Left cardiac atrium (tissue), 4 donors: ENCODE measurements at regions not wholly inside any gene's neighbourhood (a gene's known extent, or its start where the extent isn't known, plus 50 kb on each side); places are given as distances from the start of the nearest gene placed in this dataset.

Source experiments
- ATAC-seq, 2 donors: fragments of 200-7000 bp; cut with Tn5 transposase; one replicate each; pipeline ENCODE4 v1.9.1; 2020; ENCODE audit warnings: mild to moderate bottlenecking in 2 of 2, moderate library complexity in 2 of 2
- DNase-seq: peaks from one replicate; pipeline ENCODE4 v3.0.0-alpha.2; 2020
- intact Hi-C, 2 donors: fragments of 100-400 bp; cut with DNase I; formaldehyde crosslinking; loops; one replicate each; pipeline versions ENCODE4 v1.14.1 to v1.15.1; 2022 to 2023
- donor health status: DM: no; HTN: yes; CAD: no.
- donor health status: DM: no; HTN: yes; CAD: no; lungs with severe emphysema.
- donor health status: DM: yes; HTN: yes; CAD: no.
- donor health status: Dilated cardiomyopathy.

DNA sequence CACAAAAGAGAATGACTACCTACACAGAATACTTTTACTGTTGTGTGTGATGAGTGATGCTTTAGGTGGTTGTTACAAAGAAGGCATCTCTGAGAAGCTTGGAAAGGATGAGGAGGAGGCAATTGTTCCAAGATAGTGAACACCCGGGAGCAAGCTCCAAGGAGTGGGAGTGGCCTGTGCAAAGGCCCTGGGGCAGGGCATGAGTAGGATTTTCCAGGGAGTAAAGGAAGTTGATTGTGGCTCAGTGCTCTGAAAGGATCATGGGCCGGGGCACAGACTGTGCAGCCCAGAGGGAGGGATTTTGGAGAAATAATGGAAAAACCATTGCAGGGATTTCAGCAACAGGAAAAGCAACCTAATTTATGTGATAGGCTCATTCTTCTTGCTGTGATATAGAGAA is 264.3 kb downstream of the CDH26 start:
- no peak for ATAC-seq
- intact Hi-C loops = no loop called here
- DNase-seq = no peak

DNA sequence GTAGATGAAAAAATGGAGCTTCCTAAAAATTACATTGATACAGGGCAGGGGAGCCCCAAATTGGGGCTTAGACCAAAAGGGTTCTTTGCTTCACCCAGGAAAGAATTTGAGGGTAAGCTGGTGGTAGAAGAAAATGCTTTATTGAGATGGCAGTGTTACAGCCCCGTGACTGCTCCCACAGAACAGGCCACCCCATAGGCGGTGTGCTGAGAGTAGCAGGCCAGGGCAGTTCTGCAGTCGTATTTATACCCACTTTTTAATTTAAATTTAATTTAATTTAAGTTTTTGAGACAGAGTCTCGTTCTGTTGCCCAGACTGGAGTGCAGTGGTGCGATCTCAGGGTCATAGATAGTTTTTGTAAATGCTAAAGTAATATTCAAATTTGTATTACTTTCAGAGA is 265.0 kb downstream of the CDH26 start:
- intact Hi-C loops = no loop called here
- ATAC-seq = no peak

DNA sequence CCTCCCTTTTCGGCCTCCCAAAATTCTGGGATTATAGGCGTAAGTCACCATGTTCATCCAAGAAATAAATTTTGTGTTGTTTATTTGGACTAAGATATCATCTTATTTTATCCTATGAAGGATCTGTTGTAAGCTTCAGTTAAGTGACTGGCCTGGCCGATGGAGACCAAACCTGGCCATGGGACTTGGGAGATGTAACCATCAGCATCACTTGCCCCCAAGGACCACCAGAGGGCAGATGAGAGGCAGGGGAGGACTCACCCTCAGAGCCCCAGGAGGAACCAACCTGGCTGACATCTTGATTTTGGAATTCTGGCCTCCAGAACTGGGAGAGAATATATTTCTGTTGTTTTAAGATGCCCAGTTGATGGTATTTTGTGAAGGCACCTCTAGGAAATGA is 266.7 kb downstream of the CDH26 start:
- DNase-seq (no peak), ATAC-seq (no peak)
- intact Hi-C loops = no loop called here

More for the DNA sequence above, 265.0 kb downstream of the CDH26 start:
- DNase-seq = no peak

DNA sequence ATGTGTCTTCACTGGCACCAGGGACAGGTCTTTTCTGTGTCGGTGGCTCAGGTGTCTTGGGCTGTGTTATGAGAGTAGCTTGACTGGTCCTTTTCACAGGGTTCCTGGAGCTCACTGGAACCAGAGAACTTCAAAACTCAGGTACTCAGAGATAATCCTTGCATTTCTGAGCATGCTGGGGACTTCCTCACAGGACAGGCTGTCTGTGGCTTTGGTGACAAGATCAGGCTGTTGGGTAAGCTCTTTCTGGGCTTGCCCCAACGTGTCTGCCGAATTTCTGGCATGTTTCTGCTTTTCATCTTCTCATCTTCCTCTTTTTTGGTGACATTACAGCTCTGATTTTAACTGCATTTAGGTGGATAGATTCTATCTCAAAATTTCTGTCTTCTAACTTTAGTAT is 270.0 kb downstream of the CDH26 start:
- no peak for DNase-seq
- intact Hi-C loops = no loop called here
- ATAC-seq = peak in 1 of 2 donors; percentile 35

DNA sequence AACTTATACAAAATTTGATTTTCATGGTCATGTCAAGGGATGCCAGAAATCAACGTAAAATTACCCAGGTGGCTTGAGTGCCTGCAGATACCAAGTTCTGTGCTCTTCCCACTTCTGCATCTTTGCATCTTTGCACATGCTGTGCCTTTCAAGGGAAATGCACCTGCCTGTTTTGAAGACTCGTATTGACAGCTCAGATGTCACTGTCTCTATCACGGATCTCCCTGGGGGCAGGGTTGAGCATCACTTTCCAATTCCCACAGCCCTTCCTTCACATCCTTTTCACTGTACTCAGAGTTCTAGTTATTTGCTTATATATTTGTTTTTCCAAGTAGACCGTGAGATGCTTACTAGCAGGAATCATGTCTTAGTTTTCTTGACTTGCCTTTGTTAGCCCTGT is 274.2 kb downstream of the CDH26 start:
- no peak for ATAC-seq
- DNase-seq = no peak
- intact Hi-C loops = no loop called here

DNA sequence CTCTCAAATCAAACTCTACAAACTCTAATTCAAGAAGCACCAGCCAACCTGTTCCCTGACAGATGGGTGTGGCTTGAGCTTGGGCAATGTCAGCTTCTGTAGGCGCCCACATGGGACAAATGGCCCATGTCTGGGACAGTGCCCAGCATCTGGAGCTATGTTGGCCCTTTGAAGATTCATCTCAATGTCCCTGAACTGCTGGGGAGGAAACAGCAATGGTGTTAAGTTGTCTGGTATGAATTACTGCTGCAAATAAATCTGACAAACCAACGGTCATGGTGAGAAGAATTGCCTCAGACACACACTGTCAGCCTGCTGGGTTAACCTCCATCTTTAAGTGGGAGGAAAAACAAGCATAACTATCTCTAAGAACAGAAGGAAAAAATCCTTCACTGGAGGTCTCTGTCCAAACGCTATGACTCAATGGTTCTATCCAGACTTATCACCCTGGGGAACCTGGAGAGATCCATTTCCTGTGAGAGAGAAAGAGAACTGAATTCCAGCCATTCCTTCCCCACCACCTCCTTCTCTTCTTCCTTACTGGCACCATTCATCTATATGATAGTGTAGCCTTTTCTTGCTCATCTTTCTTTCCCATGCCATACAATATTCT is 274.9 kb downstream of the CDH26 start:
- DNase-seq = no peak
- ATAC-seq = no peak
- intact Hi-C loops = no loop called here

DNA sequence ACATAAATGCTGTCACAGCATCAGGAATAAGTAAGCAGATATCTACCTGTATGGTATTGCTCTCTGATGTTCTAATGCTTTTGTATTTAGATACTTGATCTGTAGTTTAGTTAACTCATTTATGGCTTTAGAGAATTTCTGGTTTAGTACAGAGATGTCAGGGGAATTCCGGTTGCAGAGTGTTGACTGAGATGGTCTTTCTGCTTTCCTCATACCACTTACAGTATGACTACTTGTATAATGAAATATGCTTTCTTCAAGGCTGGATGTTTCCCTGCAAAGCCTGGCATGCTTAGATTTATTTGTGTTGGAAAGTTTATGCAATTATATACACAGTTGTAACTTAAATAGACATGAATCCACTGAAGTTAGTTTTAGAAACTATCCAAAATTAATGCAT is 278.4 kb downstream of the CDH26 start:
- intact Hi-C loops = no loop called here
- no peak for ATAC-seq
- no peak for DNase-seq

DNA sequence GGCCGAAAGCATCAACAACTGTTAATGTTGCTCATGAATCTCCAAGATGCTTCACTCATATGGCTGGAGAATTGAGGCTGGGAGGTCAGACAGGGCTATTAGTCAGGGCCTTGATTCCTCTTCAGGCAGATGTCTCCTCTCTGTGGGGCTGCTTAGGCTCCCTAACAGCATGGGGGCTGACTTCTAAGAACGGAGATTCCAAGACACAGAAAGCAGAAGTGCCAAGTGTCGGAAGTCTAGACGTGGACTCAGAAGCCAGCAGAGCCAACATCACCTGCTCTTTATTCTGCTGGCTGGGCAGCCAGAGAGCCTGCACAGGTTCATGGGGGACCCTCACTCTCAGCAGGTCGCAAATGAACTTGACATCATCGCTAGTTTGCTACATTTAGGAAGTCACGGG is 279.8 kb downstream of the CDH26 start:
- DNase-seq (no peak), ATAC-seq (no peak)
- intact Hi-C loops = no loop called here

DNA sequence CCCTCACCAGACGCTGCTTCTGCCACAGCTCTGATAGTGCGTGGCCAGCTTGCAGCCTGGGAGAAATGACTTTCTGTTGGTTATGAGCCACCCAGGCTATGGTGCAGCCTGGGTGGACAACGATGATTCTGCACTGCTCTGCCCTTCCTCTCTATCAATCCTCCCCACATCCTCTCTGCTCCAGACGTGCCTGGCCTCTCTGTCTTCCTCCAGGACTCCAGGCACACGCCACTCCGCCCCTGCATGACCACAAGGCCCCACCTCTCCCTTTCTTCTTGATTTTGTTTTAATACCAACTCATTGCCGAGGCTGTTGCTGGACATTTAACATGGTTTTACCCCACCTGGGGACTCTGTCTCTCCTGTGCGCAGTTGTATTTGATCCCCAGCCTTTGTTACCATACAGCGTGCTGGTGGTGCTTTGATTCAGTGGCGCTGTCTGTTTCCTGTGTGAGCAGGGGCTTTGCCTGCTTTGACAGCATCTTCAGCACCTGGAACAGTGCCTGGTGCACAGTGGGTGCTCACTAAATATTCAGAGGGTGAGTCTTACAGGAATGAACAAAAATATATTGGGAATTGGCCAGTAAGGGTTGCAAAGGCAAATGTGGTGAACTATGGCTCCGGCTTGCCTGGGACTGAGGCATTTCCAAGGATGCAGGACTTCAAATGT is 280.9 kb downstream of the CDH26 start:
- intact Hi-C loops = no loop called here
- ATAC-seq = no peak

DNA sequence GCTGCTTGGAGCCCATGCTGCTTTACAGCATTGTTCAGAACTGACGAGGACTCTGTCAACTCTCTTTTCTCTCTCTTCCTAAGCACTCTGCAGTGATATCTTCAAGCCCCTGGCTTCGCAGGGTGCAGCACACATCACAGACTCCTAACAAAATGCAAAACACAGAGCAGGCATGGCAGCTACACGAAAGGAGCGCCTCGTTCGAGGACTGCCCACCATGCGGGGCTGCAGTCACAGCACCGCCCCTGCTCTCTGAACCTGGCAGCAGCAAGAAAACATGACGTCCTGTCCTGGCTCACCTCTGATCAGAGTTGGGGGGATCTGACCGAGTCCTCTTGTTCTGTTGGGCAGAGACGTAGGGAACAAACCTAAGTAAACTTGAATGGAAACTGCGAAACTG is 281.7 kb downstream of the CDH26 start:
- no peak for ATAC-seq
- DNase-seq = no peak
- intact Hi-C loops = no loop called here

More for the DNA sequence above, 280.9 kb downstream of the CDH26 start:
- no peak for DNase-seq

DNA sequence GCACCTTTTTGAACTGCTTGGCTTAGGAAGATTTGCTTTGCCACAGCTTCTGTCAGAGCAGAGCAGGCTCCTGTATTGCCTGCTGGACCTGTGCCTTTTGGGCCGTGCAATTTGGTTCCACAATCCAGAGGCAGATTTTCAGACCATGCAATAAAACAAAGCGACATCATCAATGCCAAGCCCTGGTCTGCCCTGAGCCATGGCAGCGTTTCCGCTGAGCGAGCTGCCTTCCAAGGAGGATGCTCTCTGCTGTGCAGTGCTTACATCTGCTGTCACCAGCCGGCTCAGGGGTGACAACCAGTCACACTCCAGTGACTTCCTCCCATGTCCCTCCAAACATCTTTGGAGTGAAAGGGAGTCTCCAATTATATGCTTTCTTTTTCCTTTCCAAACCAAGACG is 282.2 kb downstream of the CDH26 start:
- intact Hi-C loops = no loop called here
- no peak for ATAC-seq

DNA sequence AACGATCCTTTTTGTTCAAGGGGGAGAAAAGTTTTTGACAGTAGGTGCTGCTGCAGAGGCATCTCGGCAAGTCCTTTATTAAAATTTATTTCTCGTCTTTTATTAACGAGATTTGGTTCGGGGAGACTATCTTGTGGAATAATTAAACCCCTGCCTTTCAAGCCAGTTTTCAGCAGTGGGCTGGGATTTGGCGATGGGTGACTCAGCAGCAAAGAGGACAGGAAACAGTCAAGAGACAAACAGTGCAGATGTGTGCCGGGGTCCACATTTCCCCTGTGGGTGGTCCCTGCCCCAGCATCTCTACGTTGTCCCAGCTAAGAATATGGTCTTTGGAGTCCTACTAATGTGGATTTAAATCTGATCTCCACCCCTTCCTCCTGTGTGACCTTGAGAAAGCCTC is 282.8 kb downstream of the CDH26 start:
- DNase-seq (no peak), ATAC-seq (no peak)
- intact Hi-C loops = no loop called here

More for the DNA sequence above, 282.2 kb downstream of the CDH26 start:
- DNase-seq = no peak

DNA sequence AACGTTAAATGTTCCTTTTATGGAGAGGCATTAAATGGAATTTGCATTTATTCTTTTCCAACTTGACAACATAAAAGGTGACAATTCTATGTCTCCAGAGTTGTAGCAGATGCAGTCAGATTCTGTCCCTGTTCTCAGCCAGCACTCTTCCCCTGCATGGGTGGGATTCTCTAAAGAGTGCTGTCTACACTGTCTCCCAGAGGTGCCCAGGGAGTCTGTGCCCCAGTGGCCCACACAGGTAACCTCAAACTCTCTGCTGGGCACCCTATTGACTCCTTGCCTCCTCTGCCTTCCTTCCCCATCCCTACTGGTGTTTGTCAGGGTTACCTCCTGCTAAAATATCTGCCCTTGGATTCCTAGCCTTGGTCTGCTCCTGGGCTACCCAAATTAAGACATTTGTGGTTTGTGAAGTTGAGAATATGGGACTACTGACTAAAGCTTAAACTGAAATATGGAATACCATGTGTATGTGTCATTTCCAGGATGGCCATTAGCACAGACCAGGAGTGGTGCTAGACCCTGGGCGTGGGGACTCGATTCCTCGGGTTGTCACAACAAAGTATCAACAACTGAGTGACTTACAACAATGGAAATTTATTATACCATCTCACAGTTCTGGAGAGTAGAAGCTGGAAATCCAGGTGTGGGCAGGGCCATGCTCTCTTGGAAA is 284.7 kb downstream of the CDH26 start:
- DNase-seq = no peak
- no peak for ATAC-seq
- intact Hi-C loops = no loop called here

DNA sequence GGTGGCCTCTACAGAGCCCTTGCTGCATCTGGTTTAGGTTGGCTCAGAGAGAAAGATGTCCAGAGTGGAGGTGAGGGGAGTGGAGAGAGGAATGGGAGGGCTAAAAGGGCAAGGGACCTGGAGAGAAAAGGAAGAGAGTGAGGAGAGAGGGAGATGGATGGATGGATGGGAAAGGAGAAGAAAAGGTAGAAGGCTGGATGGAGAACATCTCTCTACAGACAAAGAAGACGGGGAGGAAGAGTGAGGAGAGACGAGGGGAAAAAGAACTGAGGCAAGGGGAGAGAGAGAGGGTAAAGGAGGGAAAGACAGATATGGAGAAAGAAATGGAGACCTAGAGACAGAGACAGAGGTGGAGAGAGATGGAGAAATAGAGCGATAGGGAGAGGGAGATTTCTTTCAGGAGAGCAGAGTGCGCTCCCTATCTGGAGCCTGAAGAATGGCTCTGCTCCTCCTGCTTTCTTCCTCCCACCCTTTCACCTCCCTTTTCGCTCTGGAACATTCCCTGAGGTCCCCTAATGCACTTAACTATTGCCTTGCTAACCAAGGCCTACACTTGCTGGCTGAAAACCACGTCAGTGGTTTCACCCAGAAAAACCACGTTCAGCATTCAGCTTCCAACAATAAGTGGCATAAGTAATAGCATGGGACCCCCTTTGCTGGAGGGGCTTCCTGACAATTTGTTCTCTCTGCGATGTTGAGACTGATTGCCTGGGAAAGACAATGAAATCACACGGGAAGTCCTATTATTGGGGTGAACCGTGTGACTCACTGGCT is 286.3 kb downstream of the CDH26 start:
- ATAC-seq = no peak
- intact Hi-C loops = no loop called here
- DNase-seq = no peak

DNA sequence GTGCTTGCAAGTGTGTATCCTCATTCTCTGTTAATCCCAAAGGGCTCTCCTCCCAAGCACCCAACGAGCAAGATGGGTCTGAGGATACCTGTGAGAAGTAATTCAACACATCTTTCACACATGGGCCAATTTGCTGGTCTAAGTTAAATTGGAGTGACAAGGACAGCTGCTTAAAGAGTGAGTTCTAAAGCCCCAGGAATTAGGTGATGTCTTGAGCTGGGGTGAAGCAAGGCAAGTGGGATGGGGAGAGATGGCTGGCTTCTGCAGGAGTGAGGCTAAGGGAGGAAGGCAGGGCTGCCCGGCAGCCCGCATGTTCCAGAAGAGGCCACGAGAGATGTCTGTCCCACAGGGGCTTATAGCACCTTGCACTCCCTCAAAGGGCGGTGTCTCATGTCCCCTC is 288.5 kb downstream of the CDH26 start:
- intact Hi-C loops = no loop called here
- no peak for DNase-seq
- no peak for ATAC-seq

DNA sequence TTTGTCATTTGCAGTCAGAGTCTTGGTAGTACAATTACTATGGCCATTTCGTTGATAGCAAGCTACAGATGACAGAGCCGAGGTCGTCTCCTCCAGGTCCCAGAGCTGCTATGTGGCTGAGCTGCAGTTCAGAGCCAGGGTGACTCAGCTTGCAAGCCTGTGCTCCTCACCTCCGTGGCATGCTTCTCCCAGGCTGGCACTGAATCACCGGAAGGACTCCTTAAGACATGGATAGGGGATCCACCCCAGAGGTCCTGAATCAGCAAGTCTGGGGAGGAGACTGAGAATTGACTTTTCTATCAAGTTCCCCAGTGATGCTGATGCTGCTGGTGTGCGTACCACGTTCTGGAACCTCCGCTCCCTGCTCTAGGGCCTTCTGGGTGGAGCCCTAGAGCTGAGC is 291.2 kb downstream of the CDH26 start:
- DNase-seq (no peak), ATAC-seq (peak in 1 of 2 donors; percentile 86)
- intact Hi-C loops = no loop called here

DNA sequence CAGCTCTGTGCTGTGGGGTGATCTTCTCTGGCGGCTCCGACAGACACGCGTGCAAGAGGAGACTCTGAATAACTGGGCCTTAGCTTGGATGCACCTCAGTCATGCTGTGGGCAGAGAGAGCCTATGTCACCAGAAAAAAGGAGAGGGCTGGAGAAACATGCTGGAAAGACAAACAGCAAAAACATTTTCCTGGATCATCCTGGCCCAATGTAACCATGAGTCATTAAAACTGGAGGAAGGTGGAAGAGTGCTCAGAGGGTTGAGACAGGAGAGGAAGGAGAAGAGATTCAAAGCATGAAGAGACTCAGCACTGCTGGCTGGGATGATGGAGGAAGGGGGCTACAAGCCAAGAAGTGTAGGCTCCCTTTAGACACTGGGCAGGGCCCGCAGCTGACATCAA is 292.0 kb downstream of the CDH26 start:
- intact Hi-C loops = no loop called here
- DNase-seq (no peak), ATAC-seq (no peak)

DNA sequence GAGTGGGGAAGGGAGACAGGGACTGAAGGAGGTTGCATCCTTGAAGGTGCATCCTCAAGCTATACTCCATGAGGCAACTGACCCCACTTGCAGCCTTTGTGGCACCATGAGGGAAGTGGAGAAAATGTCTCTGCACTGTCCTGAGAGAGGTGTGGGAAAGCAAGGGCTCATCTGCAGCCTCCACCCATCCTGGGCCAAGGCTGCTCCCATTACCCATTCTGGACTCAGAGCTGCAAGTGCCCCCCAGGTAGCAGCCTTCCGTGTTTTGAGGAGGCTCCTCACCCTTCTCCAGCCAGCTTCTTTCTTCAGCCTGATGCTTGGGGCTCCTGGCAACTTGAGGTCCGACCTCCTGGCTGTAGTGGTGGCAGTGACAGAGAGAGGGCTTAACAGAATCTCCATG is 294.6 kb downstream of the CDH26 start:
- no peak for ATAC-seq
- DNase-seq = no peak
- intact Hi-C loops = no loop called here

DNA sequence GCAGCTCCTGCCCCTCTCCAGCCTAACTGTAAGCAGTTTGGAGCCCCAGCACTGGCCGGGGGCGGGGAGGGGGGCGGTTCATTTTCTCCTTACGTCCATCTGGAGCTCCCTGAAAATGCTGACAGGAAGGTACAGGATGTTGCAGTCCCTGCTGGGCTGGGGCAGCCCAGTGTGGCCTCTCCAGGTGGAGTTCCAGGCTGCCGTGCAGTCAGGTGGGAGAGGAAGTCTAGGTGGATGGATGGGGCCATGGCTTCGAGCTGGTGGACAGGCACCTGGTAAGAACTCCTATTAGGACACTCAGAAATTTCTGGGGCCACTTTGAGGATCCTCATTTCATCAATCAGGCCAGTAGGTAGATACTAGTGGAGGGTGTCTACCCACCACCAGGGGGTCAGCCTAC is 295.2 kb downstream of the CDH26 start:
- ATAC-seq (no peak), DNase-seq (no peak)
- intact Hi-C loops = no loop called here

DNA sequence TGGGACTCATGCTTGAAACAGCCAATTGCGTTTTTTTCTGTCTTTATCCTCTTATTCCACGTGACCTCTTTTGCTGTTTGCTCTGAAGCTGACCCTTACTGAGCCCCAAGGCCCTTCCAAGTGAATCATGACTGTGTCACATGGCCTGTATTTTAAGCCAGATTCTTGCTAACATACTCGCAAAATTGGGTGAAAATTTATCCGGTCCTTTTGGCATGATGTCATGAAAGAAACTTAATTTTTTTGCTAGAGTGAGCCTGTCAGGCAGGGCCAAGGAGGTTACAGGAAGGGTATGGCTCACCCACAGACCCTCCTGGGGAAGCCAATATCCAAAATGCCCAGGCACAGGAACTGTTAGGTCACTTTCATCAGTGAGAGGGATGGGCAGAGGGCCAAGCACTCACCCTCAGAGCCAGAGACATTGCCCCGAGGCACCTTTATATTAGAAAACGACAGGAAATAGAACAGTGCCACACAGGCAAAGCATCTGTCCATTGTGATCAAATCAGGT is 296.7 kb downstream of the CDH26 start:
- DNase-seq = no peak
- intact Hi-C loops = no loop called here
- peak; percentile 35 to 86 for ATAC-seq
